ENCODE measurements at regions not wholly inside any gene's neighbourhood (a gene's known extent, or its start where the extent isn't known, plus 50 kb on each side); places are given as distances from the start of the nearest gene placed in this dataset.

GRCh38 chr4:155487210-155487609, 110.4 kb upstream of the MAP9 start:
- TF ChIP-seq CTCF (IDR thresholded peaks at IDR 0.05) (no peak), POLR2A (IDR thresholded peaks at IDR 0.05) (no peak)
